GM19397 (cell line): ENCODE measurements at regions not wholly inside any gene's neighbourhood (a gene's known extent, or its start where the extent isn't known, plus 50 kb on each side); places are given as distances from the start of the nearest gene placed in this dataset.
"Not testable (repeated sequence)": the region's sequence is repeated elsewhere in the genome, so short reads cannot be mapped to it uniquely, and the experiment has no call there.

ENCODE experiments used
- ATAC-seq: cut with Tn5 transposase; IDR thresholded peaks from one replicate; pipeline ENCODE4 v1.9.1; 2021; ENCODE audit warnings: mild to moderate bottlenecking, moderate library complexity; ENCODE audit not compliant: unreplicated experiment

DNA sequence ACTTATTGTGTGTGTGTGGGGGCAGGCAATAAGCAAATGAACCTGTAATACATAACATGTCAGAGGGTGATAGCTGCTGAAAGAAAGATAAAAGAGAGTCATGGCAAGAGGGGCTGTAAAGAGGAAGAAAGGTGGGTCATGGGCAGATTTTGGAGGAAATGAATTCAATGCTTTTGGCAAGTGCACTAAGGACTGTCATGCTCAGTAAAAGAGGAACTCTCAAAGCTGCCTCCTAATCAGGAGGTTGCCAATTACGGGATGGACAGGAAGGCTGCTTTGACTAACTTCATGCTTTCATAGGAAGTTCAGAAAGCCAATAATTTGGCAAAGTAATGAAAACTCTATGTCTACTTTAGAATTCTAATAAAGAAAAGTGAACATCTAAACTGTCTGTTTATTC, 401.2 kb downstream of the SH2D4B start:
- ATAC-seq = no peak

- peak; percentile 55 for ATAC-seq
These were observed 407.7 kb downstream of the SH2D4B start for GRCh38 chr10:80945264-80945880.

GRCh38 chr10:80946073-80946472, 408.4 kb downstream of the SH2D4B start:
- ATAC-seq = no peak

- no peak for ATAC-seq
These were observed 409.4 kb downstream of the SH2D4B start for GRCh38 chr10:80946957-80947726.

DNA sequence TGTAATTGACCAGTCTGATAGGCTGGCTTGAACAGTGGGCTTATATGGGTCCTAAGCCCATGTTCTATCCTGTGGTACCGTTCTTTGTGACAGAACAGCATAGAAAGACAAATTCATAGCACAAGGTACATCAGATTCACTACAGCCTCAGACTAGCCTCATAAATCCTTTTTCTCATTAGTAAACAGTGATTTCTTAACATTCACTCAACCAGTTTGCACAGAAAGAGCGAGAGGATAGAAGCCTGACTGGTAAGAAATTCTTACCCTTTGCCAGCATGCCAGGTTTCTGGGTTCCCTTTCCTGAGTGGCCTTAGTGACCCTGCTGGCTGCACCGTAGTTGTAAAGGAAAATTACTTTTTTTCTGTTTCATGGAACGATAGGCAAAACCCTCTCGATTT, 412.1 kb downstream of the SH2D4B start:
- ATAC-seq = no peak

DNA sequence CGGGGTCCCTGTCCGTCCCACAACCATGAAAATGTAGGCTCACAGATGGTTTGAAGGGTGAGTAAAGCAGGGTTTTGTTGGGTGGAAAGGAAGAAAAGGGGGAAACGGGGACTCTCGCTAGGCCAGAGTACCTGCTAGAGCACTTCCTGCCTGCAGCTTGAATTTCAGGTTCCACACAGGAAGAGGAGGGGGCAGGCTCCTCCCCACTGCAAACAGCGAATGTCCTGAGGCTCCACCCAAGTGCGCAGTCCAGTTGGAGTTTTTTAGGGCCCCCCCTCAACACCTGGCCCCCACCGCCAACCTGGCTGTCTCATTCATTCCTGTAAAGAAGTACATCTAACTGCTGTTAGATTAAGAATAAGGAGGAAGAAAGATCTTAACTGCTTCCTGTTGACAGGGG, 414.7 kb downstream of the SH2D4B start:
- ATAC-seq = no peak

DNA sequence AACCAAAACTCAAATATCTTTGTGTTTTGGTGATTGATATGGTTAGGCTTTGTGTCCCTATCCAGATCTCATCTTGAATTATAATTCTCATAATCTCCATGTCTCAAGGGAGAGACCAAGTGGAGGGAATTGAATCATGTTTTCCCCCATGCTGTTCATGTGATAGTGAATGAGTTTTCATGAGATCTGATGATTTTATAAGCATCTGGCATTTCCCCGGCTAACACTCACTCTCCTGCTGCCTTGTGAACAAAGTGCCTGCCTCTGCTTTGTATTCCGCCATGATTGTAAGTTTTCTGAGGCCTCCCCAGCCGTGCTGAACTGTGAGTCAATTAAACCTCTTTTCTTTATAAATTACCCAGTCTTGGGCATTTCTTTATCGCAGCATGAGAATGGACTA, 419.5 kb downstream of the SH2D4B start:
- no peak for ATAC-seq

DNA sequence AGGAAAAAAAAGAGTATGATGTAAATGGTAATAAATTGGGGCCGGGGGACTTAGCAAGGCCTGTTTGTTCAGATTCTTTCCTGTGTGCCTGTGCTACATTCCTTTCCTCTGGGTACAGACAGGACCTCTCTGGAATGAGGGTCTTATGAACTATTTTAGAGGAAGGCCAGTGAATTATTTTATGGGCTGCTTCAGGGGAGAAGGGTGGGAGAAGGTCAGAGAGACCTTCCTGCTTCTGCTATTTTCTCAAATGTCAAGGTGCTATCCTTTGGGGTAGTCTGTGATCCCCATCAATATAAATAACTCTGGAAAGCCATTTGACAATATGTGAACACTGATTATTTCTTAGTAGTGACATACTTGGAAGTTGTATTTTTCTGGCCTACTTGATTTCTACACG, 426.5 kb downstream of the SH2D4B start:
- ATAC-seq = no peak

DNA sequence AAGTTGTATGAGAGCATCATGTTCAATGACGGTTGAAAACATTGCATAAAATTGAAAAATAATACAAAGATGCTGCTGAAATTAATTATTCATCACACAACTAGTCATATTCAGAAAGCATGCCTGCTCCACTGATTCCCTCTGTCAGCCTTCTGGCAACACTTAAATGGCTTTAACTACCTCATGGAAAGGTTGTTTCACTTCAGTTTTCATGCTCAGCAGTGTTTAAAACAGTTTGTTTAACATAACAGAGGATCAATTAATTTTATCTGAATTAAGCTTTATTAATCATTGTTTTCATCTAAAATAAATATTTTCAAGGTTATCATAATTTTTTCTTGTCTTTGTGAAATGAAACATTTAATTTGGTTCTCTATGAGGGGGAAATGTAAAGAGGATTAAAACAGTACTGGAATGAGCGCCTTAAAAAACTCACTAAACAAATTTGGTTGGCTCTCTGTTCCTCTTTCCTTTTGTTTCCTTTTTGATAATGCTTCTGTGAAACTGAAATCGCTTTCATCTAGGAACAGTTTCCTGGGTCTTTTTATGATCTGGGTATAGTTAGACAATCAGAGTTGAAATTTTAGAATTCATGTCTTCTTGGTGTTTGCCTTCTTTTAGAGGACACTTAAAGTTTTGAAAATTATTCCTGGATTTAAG, 427.4 kb downstream of the SH2D4B start:
- ATAC-seq = no peak

DNA sequence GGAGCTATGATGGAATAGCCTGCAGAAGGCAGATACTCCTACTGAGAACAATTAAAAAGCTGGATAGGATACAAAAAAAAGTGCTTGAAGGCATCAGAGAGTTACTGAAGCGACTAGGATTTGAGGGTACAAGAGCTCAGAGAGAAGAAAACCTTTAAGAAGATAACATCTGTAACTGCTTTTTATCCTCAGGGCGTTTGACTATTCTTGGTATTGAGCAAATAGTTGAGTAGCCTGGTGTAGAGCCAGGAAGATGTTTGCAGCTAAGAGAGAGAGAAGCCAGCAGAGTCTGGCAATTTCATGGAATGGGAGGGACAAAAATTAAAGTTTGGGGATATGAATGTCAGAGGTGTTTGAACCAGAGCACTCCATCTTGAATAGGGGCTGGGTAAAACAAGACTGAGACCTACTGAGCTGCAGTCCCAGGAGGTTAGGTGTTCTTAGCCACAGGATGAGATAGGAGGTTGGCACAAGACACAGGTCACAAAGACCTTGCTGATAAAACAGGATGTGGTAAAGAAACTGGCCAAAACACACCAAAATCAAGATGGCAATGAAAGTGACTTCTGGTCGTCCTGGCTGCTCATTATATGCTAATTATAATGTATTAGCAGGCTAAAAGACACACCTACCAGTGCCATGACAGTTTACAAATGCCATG, 428.8 kb downstream of the SH2D4B start:
- ATAC-seq = no peak

DNA sequence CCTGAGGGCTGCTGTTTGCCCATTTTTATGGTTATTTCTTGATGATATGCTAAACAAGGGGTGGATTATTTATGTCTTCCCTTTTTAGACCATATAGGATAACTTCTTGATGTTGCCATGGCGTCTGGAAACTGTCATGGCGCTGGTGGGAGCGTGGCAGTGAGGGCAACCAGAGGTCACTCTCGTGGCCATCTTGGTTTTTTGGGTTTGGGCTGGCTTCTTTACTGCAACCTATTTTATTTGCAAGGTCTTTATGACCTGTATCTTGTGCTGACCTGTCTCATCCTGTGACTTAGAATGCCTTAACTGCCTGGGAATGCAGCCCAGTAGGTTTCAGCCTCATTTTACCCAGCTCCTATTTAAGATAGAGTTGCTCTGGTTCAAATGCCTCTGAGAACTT, 429.7 kb downstream of the SH2D4B start:
- not testable (repeated sequence) for ATAC-seq

DNA sequence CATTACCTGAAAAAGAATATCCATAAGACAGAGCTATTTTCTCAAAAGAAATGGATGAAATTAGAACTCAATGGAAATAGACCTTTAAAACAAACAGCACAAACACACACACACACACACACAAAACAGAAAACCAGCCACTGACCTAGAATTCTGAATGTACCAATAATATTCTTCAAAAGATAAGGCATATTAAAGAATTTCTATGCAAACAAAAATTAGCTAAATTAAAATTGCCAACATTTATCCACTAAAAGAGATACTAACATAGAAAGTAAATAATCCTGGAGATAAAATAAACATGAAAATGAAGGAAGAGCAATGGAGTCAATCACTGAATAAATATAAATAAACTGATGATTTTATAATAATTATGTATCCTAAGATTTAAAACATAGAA, 431.2 kb downstream of the SH2D4B start:
- ATAC-seq = no peak

GRCh38 chr10:80971461-80971860, 433.8 kb downstream of the SH2D4B start:
- ATAC-seq = no peak

DNA sequence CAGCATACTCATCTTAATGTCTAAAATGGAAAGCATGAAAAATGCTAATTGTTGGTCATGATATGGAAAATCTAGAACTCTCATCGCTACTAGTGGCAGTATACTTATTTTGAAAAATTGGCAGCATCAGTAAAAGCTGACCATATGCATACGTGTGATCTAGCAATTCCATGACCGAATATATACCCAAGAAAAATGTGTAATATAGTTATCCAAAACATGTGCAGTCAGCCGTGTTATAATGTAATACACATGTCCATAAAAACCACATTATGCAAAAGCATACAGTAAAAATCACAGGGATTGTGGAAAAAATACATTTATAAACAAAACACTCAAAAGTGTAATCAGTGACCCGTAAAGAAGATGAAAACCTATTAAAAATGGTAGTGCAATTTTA, 439.0 kb downstream of the SH2D4B start:
- no peak for ATAC-seq

DNA sequence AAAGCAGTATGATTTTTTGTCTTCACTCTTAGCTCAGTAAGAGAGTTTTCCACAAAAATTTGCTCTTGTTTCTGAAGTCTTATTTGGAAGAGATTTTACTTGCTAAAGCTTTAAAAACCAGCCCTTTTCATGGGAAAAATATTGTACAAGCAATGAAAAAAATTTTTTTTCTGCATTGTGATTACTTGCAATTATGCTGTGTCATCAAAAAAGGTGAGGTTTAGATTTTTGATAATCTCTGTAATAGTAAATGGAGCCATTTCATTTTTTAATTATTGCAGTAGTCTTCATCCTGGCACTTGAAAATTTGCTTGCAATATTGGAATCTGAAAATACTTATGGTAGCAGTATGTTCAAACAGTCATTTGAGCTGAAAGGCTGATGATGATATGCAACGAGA, 447.4 kb downstream of the SH2D4B start:
- ATAC-seq = no peak

DNA sequence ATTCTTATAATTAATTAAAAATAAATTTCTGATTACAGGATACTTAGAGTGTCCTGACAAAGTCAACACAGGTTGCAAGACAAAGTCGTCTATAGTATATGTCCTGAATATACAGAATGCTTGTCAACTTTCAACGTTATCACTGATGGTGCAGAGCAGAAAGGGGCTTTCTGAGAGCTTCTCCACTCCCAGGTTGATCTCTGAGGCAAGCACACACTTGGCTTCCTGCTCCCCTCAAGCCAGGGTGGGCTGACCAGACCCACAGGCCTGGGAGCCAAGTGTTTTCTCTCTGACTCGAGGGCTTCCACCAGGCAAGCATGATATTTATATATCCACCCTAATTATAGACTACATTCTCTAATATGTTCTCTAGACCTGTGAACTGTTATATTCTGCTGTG, 448.9 kb downstream of the SH2D4B start:
- no peak for ATAC-seq

DNA sequence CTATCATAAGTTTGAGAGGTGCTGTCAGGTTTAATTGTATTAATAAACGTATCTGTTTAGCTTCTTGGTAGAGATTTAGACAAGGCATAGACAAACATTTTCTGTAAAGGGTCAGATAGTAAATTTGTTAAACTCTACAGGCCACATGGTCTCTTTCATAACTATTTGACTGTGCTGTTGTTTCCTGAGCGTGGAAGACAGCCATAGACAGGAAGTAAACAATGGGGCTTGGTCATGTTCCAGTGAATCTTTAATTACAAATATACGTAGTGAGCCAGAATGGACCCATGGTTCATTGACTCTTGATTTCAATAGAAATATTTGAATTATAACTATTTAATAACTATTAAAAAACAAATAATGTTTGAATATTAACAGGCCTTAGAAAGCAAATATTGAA, 451.1 kb downstream of the SH2D4B start:
- no peak for ATAC-seq

DNA sequence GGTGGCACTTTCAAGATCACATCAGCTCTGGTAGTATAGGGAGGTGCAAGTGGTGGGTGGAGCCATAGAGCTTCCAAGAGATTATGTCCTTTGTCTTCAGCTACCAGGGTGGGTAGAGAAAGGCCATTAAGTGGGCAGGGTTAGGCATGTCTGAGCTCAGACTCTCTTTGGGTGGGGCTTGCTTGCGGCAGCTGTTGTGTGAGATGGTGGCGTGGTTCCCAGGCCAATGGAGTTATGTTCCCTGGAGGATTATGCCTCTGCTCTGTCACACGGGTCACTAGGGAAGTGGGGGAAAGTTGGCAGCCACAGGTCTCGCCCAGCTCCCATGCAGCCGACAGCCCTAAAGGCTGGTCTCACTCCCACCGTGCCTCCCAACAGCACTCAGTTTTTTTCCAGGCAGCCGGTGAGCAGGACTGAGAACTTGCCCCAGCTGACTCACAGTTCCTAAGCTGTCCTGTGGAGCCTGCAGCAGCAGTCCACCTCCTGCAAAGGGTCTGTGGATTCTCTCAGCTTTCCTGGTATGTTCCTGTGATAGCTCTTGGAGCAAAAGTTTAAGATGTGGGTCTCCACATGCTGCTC, 459.0 kb downstream of the SH2D4B start:
- no peak for ATAC-seq

- ATAC-seq = no peak
These were observed 463.1 kb downstream of the SH2D4B start for GRCh38 chr10:81000781-81001180.

DNA sequence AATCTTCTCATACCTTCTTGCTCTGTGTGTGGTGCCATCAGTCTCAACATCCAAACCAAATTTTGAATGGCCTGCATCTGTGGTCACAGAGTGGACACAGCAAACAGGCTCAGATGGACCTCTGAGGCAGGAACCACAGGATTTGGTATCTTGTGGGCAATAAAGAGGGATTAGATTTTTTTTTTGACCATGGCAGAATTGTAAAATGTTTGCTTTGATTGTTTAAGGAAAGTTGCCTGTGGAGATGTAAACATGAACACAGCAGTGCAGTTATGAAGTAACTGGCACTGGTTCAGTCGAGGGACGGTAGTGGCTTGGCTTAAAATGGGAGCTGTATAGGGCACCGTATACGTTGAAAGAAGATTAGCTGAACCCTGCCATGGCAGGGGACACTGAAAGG, 464.7 kb downstream of the SH2D4B start:
- ATAC-seq = no peak

DNA sequence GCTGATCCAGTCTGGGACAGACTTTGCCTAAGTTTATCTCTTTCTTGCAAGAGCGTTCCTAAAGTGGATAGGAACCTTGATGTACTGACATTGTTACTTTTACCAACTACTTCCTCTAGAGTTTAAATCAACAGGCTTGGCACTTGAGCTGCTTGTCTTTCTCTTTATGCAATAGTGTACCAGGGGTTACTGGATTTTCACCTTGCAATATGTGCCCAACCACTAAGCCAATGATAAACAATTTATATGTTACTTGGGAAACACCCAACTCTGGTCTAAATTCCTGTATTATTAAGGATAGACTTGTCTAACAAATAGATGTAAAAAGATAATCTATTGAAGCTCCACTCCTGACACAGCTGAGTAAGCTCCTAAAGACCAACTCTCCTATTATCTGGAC, 470.2 kb downstream of the SH2D4B start:
- ATAC-seq = no peak
